Raji (cell line): ENCODE measurements at regions not wholly inside any gene's neighbourhood (a gene's known extent, or its start where the extent isn't known, plus 50 kb on each side); places are given as distances from the start of the nearest gene placed in this dataset.

Source experiments
- POLR2A ChIP-seq: IDR thresholded peaks from 2 replicates; pipeline ENCODE4 v1.6.1; 2011; ENCODE audit warnings: low read depth, low read length, control low read depth; ENCODE audit not compliant: insufficient read depth

DNA sequence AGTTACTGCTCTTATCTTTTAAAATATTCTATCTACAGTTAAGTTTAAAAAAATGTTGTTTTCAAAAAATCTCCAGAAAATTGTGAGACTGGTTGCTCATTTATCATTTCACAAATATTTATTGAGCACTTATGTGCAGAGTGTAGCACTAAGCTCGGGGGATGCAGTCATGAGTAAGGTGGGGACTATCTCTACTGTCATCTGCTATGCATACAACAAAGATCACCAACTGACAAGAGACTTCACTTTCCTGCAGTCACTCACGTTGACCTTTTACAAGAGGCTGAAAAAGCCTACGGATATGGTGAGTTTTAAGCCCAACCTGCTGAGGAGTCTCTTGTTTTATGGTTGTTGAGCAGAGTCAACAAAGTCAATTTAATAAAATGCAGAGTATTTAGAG lies 392.5 kb downstream of the KLF12 start:
- no peak for TF ChIP-seq POLR2A

GRCh38 chr13:73741111-73741510 lies 393.1 kb downstream of the KLF12 start:
- no peak for TF ChIP-seq POLR2A

DNA sequence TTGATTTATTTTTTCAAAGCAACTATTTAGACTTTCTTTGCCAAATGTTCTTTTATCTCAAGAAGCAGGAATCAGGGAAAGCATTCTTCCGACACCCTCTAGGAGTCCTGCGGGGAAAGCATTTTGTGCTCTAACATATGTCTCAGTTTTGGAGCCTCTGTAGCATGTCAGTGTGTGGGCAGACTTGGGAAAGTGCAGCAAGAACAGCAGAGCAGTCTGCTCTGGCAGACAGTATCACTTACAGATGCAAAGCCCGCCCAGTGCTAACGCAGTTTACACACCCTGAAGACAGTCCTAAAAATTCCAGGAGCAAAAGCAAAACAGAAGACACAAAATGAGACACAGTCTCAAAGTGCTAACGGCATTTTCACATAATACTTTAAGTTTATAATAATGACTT lies 393.5 kb downstream of the KLF12 start:
- TF ChIP-seq POLR2A, result no peak

- TF ChIP-seq POLR2A, result no peak
Observed at GRCh38 chr13:73739394-73739793, 394.8 kb downstream of the KLF12 start.

- no peak for TF ChIP-seq POLR2A
Observed at GRCh38 chr13:73738626-73739025, 395.6 kb downstream of the KLF12 start.

GRCh38 chr13:73737214-73737613 lies 397.0 kb downstream of the KLF12 start:
- TF ChIP-seq POLR2A, result no peak

- no peak for TF ChIP-seq POLR2A
Observed at GRCh38 chr13:73733706-73734105, 400.5 kb downstream of the KLF12 start.

DNA sequence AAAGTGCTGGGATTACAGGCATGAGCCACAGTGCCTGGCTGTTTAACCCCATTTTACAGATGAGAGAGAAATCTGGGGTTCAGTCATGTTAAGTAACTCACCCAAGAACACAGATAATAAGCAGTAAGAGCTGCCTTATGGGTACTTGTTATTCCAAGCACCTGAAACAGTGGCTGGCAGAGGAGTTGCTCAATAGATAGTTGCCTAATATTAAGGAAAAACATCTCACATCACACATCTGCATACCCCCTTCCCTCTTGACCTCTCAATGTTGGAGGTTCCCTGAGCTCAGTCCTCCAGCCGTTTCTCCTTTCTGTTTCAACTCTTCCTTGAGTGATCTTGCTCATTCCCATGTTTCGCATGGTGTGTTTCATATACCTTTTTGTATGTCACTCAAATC lies 401.9 kb downstream of the KLF12 start:
- no peak for TF ChIP-seq POLR2A

DNA sequence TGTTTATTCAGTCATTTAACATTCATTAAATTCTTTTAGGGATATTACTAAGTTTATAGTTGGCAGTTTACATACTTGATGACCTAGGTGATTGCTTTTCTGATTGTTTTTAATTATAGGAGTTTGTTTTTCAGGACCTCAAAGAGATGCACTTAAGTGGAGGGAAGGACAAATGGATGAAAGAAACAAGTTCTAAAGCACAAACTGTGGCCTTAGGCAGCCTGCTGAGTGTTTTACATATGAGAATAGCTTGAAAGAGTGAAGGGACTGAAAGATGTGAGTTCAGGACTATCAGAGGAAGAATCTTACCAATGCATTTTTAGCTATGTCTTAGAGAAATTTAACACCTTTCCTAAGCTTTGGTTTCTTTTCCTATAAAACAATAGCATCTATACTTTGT lies 402.6 kb downstream of the KLF12 start:
- no peak for TF ChIP-seq POLR2A

GRCh38 chr13:73730014-73730413 lies 404.2 kb downstream of the KLF12 start:
- TF ChIP-seq POLR2A, result no peak

DNA sequence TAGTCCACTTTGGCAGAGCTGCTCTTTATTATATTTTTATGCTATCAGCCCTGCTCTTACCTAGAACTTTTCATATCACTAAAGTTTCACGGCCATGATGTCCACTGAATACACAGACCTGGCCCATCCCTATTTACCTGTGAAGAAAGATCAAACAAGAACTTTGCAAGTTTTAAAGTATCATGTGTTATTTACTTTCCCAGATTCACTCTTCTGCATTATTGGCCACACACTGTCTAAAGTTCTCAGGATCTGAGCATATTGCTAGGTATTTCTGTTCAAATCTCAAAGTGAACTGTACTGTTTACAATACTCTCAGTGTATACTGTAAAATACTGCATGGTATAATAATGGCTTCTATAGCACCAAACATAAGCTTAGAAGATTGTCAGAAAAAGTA lies 405.2 kb downstream of the KLF12 start:
- TF ChIP-seq POLR2A, result no peak

GRCh38 chr13:73722120-73722519 lies 412.1 kb downstream of the KLF12 start:
- TF ChIP-seq POLR2A, result no peak

DNA sequence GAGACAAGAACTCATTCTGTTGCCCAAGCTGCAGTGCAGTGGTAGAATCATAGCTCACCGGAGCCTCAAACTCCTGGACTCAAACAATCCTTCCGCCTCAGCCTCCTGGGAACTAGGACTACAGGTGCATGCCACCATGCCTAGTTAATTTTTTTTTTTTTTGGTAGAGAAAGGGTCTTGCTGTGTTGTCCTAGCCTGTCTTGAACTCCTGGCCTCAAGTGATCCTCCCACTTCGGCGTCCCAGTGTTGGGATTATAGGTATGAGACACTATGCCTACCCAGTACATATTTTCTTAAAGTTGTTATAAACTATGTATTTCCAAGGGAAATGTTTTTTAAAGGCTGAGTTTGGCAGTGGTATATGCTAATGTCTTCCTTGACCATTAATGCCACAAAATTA lies 412.6 kb downstream of the KLF12 start:
- no peak for TF ChIP-seq POLR2A

- TF ChIP-seq POLR2A, result no peak
Observed at GRCh38 chr13:73720216-73720840, 413.9 kb downstream of the KLF12 start.

- TF ChIP-seq POLR2A, result no peak
Observed at GRCh38 chr13:73718246-73718645, 416.0 kb downstream of the KLF12 start.

DNA sequence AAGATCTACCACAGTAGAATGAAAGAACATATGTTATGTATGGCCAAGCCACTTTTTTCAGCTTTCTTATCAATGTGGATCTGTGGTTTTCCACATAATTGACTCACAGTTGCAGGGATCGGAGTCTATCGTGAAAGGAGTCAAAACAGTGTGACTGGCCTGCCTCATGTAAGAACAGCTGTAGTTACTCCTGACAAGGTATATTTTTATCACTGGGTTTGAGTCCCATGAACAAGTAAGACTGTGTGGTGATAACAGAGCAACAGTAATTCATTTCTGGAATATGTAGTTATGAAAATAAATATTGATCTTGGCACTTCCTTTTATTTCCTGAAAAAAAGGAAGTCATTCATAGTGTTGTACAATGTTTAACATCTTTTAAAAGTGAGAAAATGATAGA lies 416.6 kb downstream of the KLF12 start:
- TF ChIP-seq POLR2A, result no peak

GRCh38 chr13:73715911-73716510 lies 418.2 kb downstream of the KLF12 start:
- no peak for TF ChIP-seq POLR2A
